ENCODE measurements at regions not wholly inside any gene's neighbourhood (a gene's known extent, or its start where the extent isn't known, plus 50 kb on each side); places are given as distances from the start of the nearest gene placed in this dataset.
A peak's percentile ranks its signal among the peaks of the same experiment; 100 is the strongest.

GRCh38 chr3:30307372-30307950 lies 298.9 kb upstream of the TGFBR2 start:
- DNase-seq = no peak
- Histone ChIP-seq H3K4me1 (ENCODE audit: insufficient read depth) (no peaks in the 10 kb centered on the region), H3K36me3 (no peaks in the 10 kb centered on the region), H3K27ac (no peak overlapping the region), H3K27me3 (no peaks in the 10 kb centered on the region), H3K9me3 (no peaks in the 10 kb centered on the region), H3K4me3 (no peak overlapping the region)
- intact Hi-C loops (cut with DNase I) = no loop called here
- TF ChIP-seq EP300 (IDR thresholded peaks at IDR 0.05) = no peak
- TF ChIP-seq POLR2A (IDR thresholded peaks at IDR 0.05) = no peak
- TF ChIP-seq CTCF (IDR thresholded peaks at IDR 0.05) = no peak

GRCh38 chr3:30308131-30308530 lies 298.3 kb upstream of the TGFBR2 start:
- WGBS, 3 donors = 42 to 59% (median 45%) methylated on average over 1 of the region's 1 CpG
- Histone ChIP-seq H3K36me3 (no peaks in the 10 kb centered on the region), H3K4me3 (no peak overlapping the region), H3K27ac (no peak overlapping the region), H3K9me3 (no peaks in the 10 kb centered on the region), H3K27me3 (no peaks in the 10 kb centered on the region), H3K4me1 (ENCODE audit: insufficient read depth) (no peaks in the 10 kb centered on the region)
- TF ChIP-seq EP300 (IDR thresholded peaks at IDR 0.05) (peak; percentile 68), CTCF (IDR thresholded peaks at IDR 0.05) (no peak), POLR2A (IDR thresholded peaks at IDR 0.05) (no peak)
- intact Hi-C loops (cut with DNase I) = no loop called here
- DNase-seq = no peak

GRCh38 chr3:30309961-30310954 lies 296.1 kb upstream of the TGFBR2 start:
- intact Hi-C loops (cut with DNase I) = no loop called here

GRCh38 chr3:30311781-30312180 lies 294.6 kb upstream of the TGFBR2 start:
- DNase-seq = no peak
- intact Hi-C loops (cut with DNase I) = no loop called here

More at GRCh38 chr3:30309961-30310954, 296.1 kb upstream of the TGFBR2 start:
- Histone ChIP-seq H3K27me3 (no peaks in the 10 kb centered on the region), H3K4me3 (no peak overlapping the region), H3K4me1 (ENCODE audit: insufficient read depth) (no peaks in the 10 kb centered on the region), H3K9me3 (no peaks in the 10 kb centered on the region), H3K36me3 (no peaks in the 10 kb centered on the region), H3K27ac (no peak overlapping the region)
- TF ChIP-seq POLR2A (IDR thresholded peaks at IDR 0.05) (no peak), CTCF (IDR thresholded peaks at IDR 0.05) (no peak)
- 88 to 97% (median 94%) methylated on average over 2 of the region's 2 CpGs for WGBS, 3 donors
- no peak for DNase-seq

More at GRCh38 chr3:30311781-30312180, 294.6 kb upstream of the TGFBR2 start:
- Histone ChIP-seq H3K4me1 (ENCODE audit: insufficient read depth) (no peaks in the 10 kb centered on the region), H3K4me3 (no peak overlapping the region), H3K27me3 (no peaks in the 10 kb centered on the region), H3K36me3 (no peaks in the 10 kb centered on the region), H3K27ac (no peak overlapping the region), H3K9me3 (no peaks in the 10 kb centered on the region)
- TF ChIP-seq POLR2A (IDR thresholded peaks at IDR 0.05) (no peak), CTCF (IDR thresholded peaks at IDR 0.05) (no peak), EP300 (IDR thresholded peaks at IDR 0.05) (no peak)
- 83 to 92% (median 85%) methylated on average over 4 of the region's 4 CpGs for WGBS, 3 donors
